GM23338 (cell line): ENCODE measurements at regions not wholly inside any gene's neighbourhood (a gene's known extent, or its start where the extent isn't known, plus 50 kb on each side); places are given as distances from the start of the nearest gene placed in this dataset.

Source experiments
- ATAC-seq: fragments of 200-7000 bp; cut with Tn5 transposase; 3 replicates; pipeline ENCODE4 v1.9.1; 2020
- DNase-seq: peaks from one replicate; pipeline ENCODE4 v3.0.0-alpha.2; 2015; ENCODE audit warnings: low spot score
- H2AFZ ChIP-seq: fragments of 200-600 bp; sonication (generic); 2 replicates; pipeline ENCODE4 v1.8.0; 2016; ENCODE audit warnings: antibody characterized with exemption, mild to moderate bottlenecking, moderate library complexity
- H3F3A ChIP-seq: fragments of 200-600 bp; sonication (generic); replicated peaks from 2 replicates; pipeline ENCODE4 v1.8.0; 2017; ENCODE audit warnings: antibody characterized with exemption, mixed run types, low read depth
- H3K27ac ChIP-seq: fragments of 200-600 bp; sonication (generic); 2 replicates; pipeline ENCODE4 v1.6.1; 2016; ENCODE audit warnings: low read depth
- H3K27me3 ChIP-seq: fragments of 200-600 bp; sonication (generic); 2 replicates; pipeline ENCODE4 v1.8.0; 2016; ENCODE audit warnings: mild to moderate bottlenecking, mixed run types, moderate library complexity; ENCODE audit not compliant: insufficient read depth
- H3K36me3 ChIP-seq: fragments of 200-600 bp; sonication (generic); 2 replicates; pipeline ENCODE4 v1.8.0; 2016; ENCODE audit warnings: mild to moderate bottlenecking; ENCODE audit not compliant: insufficient read depth
- H3K4me1 ChIP-seq: fragments of 200-600 bp; sonication (generic); 2 replicates; pipeline ENCODE4 v1.8.0; 2016; ENCODE audit warnings: mild to moderate bottlenecking, moderate library complexity; ENCODE audit not compliant: insufficient read depth
- H3K4me2 ChIP-seq: fragments of 200-600 bp; sonication (generic); 2 replicates; pipeline ENCODE4 v1.7.1; 2017; ENCODE audit warnings: mixed run types
- H3K4me3 ChIP-seq: fragments of 200-600 bp; sonication (generic); 2 replicates; pipeline ENCODE4 v1.6.1; 2016; ENCODE audit warnings: mixed run types
- H3K79me2 ChIP-seq: fragments of 200-600 bp; sonication (generic); replicated peaks from 2 replicates; pipeline ENCODE4 v1.8.0; 2017; ENCODE audit warnings: mild to moderate bottlenecking; ENCODE audit not compliant: insufficient read depth
- H3K9me2 ChIP-seq: fragments of 200-600 bp; sonication (generic); 2 replicates; pipeline ENCODE4 v1.8.0; 2017; ENCODE audit not compliant: insufficient read depth
- H4K20me1 ChIP-seq: fragments of 200-600 bp; sonication (generic); replicated peaks from 2 replicates; pipeline ENCODE4 v1.8.0; 2017; ENCODE audit warnings: mild to moderate bottlenecking; ENCODE audit not compliant: insufficient read depth
- H3K27ac Mint-ChIP-seq: 2 replicates; pipeline ENCODE4 v1.8.0; 2020; ENCODE audit warnings: inconsistent platforms, mild to moderate bottlenecking, moderate library complexity, mixed read lengths
- H3K27me3 Mint-ChIP-seq: 3 replicates; pipeline ENCODE4 v1.8.0; 2022; ENCODE audit warnings: low read depth, mild to moderate bottlenecking, moderate library complexity, mixed read lengths, inconsistent platforms; ENCODE audit not compliant: insufficient read depth, poor library complexity
- H3K36me3 Mint-ChIP-seq: 3 replicates; pipeline ENCODE4 v1.8.0; 2021; ENCODE audit warnings: low read depth, mild to moderate bottlenecking, inconsistent platforms, moderate library complexity, mixed read lengths
- H3K4me1 Mint-ChIP-seq: 3 replicates; pipeline ENCODE4 v1.8.0; 2020; ENCODE audit warnings: mild to moderate bottlenecking, inconsistent platforms, mixed read lengths
- H3K4me3 Mint-ChIP-seq: 3 replicates; pipeline ENCODE4 v1.8.0; 2021; ENCODE audit warnings: moderate library complexity, mild to moderate bottlenecking, inconsistent platforms, mixed read lengths
- H3K9me3 Mint-ChIP-seq: 3 replicates; pipeline ENCODE4 v1.8.0; 2020; ENCODE audit warnings: moderate library complexity, mild to moderate bottlenecking, inconsistent platforms, mixed read lengths
- CREB1 ChIP-seq: fragments of 250-450 bp; sonication (Bioruptor Pico); IDR thresholded peaks from 2 replicates; pipeline ENCODE4 v1.5.0; 2020; ENCODE audit warnings: low read depth, mild to moderate bottlenecking, moderate library complexity
- EZH2 ChIP-seq: fragments of 200-600 bp; sonication (generic); IDR thresholded peaks from one replicate; pipeline ENCODE4 v1.8.0; 2017; ENCODE audit warnings: antibody characterized with exemption, mild to moderate bottlenecking, low read depth; ENCODE audit not compliant: unreplicated experiment
- EZH2phosphoT487 ChIP-seq: fragments of 200-600 bp; sonication (generic); IDR thresholded peaks from one replicate; pipeline ENCODE4 v1.8.1; 2018; ENCODE audit warnings: antibody characterized with exemption; ENCODE audit not compliant: unreplicated experiment
- JUNB ChIP-seq: IDR thresholded peaks from one replicate; pipeline ENCODE4 v1.6.1; 2016; ENCODE audit warnings: antibody characterized with exemption; ENCODE audit not compliant: unreplicated experiment
- NANOG ChIP-seq: IDR thresholded peaks from 2 replicates; pipeline ENCODE4 v1.6.1; 2016; ENCODE audit warnings: antibody characterized with exemption, borderline replicate concordance
- POLR2AphosphoS5 ChIP-seq: IDR thresholded peaks from 2 replicates; pipeline ENCODE4 v1.6.1; 2016; ENCODE audit warnings: antibody characterized with exemption, low read depth
- STAT1 ChIP-seq: IDR thresholded peaks from one replicate; pipeline ENCODE4 v1.6.1; 2016; ENCODE audit warnings: antibody characterized with exemption; ENCODE audit not compliant: unreplicated experiment
- ZNF114 ChIP-seq: fragments of 250-450 bp; sonication (Bioruptor Pico); IDR thresholded peaks from 2 replicates; pipeline ENCODE4 v1.5.0; 2020; ENCODE audit warnings: mild to moderate bottlenecking, moderate library complexity
- ZNF331 ChIP-seq: fragments of 250-450 bp; sonication (Bioruptor Pico); IDR thresholded peaks from 2 replicates; pipeline ENCODE4 v1.5.0; 2020; ENCODE audit warnings: low read depth, mild to moderate bottlenecking, moderate library complexity
- TF ChIP-seq, protein P1 (sequence below): fragments of 250-450 bp; sonication (Bioruptor Pico); IDR thresholded peaks from 2 replicates; pipeline ENCODE4 v1.5.0; 2020; ENCODE audit warnings: mild to moderate bottlenecking, moderate library complexity
- TF ChIP-seq, protein P2 (sequence below): IDR thresholded peaks from 2 replicates; pipeline ENCODE4 v1.6.1; 2016; ENCODE audit warnings: antibody characterized with exemption
- TF ChIP-seq, protein P3 (sequence below): IDR thresholded peaks from one replicate; pipeline ENCODE4 v1.6.1; 2018; ENCODE audit warnings: antibody characterized with exemption; ENCODE audit not compliant: unreplicated experiment
- TF ChIP-seq, protein P4 (sequence below), 2 experiments: fragments of 200-600 bp in 1 of 2; sonication (generic) in 1 of 2; conservative IDR thresholded peaks; 2 replicates each; pipeline versions ENCODE4 v1.5.1 to v1.6.1; 2016 to 2017; ENCODE audit warnings: antibody characterized with exemption in 2 of 2, low read depth in 2 of 2, mild to moderate bottlenecking in 2 of 2, moderate library complexity in 1 of 2

DNA sequence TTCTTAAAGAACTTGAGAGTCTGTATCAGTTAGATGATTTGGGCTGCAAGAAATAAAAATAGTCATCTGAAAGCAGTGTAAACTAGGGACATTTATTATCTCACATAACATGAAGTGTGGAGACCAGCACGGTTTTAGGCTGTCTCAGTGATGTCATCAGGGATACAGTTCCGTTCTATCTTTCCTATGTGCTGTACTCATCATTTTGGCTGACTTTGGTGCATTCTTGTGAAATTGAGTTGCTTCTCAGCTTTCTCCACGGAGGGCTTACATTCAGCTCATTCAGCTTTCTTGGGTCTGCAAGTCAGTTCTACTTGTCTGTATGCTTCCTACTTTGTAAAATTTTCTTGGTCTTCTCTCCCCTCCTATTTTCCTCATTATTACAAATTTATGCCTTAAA, 51.8 kb upstream of the LIN7C start:
- Histone ChIP-seq H3K27ac (no peak overlapping the region), H3K4me3 (no peak overlapping the region), H3K4me2 (no peak overlapping the region), H3K4me1 (no peaks in the 10 kb centered on the region), H3F3A (no peaks in the 10 kb centered on the region), H3K36me3 (no peaks in the 10 kb centered on the region), H4K20me1 (no peaks in the 10 kb centered on the region), H3K27me3 (peaks cover 3% of the 10 kb centered on the region; the same call in 1 of the 2 replicates), H3K9me2 (peaks cover 20% of the 10 kb centered on the region), H2AFZ (no peak overlapping the region), H3K79me2 (no peaks in the 10 kb centered on the region)
- Mint-ChIP-seq H3K36me3 (no peaks in the 10 kb centered on the region), H3K4me1 (peaks cover 2% of the 10 kb centered on the region; the same call in 1 of the 3 replicates), H3K27me3 (peaks cover 3% of the 10 kb centered on the region), H3K27ac (no peak overlapping the region), H3K4me3 (no peak overlapping the region), H3K9me3 (no peaks in the 10 kb centered on the region)
- no peak for TF ChIP-seq JUNB
- no peak for TF ChIP-seq NANOG
- TF ChIP-seq, protein P1, sequence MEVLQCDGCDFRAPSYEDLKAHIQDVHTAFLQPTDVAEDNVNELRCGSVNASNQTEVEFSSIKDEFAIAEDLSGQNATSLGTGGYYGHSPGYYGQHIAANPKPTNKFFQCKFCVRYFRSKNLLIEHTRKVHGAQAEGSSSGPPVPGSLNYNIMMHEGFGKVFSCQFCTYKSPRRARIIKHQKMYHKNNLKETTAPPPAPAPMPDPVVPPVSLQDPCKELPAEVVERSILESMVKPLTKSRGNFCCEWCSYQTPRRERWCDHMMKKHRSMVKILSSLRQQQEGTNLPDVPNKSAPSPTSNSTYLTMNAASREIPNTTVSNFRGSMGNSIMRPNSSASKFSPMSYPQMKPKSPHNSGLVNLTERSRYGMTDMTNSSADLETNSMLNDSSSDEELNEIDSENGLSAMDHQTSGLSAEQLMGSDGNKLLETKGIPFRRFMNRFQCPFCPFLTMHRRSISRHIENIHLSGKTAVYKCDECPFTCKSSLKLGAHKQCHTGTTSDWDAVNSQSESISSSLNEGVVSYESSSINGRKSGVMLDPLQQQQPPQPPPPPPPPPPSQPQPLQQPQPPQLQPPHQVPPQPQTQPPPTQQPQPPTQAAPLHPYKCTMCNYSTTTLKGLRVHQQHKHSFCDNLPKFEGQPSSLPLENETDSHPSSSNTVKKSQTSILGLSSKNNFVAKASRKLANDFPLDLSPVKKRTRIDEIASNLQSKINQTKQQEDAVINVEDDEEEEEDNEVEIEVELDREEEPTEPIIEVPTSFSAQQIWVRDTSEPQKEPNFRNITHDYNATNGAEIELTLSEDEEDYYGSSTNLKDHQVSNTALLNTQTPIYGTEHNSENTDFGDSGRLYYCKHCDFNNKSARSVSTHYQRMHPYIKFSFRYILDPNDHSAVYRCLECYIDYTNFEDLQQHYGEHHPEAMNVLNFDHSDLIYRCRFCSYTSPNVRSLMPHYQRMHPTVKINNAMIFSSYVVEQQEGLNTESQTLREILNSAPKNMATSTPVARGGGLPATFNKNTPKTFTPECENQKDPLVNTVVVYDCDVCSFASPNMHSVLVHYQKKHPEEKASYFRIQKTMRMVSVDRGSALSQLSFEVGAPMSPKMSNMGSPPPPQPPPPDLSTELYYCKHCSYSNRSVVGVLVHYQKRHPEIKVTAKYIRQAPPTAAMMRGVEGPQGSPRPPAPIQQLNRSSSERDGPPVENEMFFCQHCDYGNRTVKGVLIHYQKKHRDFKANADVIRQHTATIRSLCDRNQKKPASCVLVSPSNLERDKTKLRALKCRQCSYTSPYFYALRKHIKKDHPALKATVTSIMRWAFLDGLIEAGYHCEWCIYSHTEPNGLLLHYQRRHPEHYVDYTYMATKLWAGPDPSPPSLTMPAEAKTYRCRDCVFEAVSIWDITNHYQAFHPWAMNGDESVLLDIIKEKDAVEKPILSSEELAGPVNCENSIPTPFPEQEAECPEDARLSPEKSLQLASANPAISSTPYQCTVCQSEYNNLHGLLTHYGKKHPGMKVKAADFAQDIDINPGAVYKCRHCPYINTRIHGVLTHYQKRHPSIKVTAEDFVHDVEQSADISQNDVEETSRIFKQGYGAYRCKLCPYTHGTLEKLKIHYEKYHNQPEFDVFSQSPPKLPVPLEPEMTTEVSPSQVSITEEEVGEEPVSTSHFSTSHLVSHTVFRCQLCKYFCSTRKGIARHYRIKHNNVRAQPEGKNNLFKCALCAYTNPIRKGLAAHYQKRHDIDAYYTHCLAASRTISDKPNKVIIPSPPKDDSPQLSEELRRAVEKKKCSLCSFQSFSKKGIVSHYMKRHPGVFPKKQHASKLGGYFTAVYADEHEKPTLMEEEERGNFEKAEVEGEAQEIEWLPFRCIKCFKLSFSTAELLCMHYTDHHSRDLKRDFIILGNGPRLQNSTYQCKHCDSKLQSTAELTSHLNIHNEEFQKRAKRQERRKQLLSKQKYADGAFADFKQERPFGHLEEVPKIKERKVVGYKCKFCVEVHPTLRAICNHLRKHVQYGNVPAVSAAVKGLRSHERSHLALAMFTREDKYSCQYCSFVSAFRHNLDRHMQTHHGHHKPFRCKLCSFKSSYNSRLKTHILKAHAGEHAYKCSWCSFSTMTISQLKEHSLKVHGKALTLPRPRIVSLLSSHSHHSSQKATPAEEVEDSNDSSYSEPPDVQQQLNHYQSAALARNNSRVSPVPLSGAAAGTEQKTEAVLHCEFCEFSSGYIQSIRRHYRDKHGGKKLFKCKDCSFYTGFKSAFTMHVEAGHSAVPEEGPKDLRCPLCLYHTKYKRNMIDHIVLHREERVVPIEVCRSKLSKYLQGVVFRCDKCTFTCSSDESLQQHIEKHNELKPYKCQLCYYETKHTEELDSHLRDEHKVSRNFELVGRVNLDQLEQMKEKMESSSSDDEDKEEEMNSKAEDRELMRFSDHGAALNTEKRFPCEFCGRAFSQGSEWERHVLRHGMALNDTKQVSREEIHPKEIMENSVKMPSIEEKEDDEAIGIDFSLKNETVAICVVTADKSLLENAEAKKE (CRISPR knock-in tag): no peak
- TF ChIP-seq, protein P2, sequence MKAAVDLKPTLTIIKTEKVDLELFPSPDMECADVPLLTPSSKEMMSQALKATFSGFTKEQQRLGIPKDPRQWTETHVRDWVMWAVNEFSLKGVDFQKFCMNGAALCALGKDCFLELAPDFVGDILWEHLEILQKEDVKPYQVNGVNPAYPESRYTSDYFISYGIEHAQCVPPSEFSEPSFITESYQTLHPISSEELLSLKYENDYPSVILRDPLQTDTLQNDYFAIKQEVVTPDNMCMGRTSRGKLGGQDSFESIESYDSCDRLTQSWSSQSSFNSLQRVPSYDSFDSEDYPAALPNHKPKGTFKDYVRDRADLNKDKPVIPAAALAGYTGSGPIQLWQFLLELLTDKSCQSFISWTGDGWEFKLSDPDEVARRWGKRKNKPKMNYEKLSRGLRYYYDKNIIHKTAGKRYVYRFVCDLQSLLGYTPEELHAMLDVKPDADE: no peak
- no peak for TF ChIP-seq ZNF331
- TF ChIP-seq, protein P3, sequence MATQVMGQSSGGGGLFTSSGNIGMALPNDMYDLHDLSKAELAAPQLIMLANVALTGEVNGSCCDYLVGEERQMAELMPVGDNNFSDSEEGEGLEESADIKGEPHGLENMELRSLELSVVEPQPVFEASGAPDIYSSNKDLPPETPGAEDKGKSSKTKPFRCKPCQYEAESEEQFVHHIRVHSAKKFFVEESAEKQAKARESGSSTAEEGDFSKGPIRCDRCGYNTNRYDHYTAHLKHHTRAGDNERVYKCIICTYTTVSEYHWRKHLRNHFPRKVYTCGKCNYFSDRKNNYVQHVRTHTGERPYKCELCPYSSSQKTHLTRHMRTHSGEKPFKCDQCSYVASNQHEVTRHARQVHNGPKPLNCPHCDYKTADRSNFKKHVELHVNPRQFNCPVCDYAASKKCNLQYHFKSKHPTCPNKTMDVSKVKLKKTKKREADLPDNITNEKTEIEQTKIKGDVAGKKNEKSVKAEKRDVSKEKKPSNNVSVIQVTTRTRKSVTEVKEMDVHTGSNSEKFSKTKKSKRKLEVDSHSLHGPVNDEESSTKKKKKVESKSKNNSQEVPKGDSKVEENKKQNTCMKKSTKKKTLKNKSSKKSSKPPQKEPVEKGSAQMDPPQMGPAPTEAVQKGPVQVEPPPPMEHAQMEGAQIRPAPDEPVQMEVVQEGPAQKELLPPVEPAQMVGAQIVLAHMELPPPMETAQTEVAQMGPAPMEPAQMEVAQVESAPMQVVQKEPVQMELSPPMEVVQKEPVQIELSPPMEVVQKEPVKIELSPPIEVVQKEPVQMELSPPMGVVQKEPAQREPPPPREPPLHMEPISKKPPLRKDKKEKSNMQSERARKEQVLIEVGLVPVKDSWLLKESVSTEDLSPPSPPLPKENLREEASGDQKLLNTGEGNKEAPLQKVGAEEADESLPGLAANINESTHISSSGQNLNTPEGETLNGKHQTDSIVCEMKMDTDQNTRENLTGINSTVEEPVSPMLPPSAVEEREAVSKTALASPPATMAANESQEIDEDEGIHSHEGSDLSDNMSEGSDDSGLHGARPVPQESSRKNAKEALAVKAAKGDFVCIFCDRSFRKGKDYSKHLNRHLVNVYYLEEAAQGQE: no peak
- no peak for TF ChIP-seq ZNF114 (CRISPR knock-in tag)
- no peak for TF ChIP-seq EZH2phosphoT487
- no peak for TF ChIP-seq CREB1 (CRISPR knock-in tag)
- TF ChIP-seq EZH2: no peak
- no peak for TF ChIP-seq STAT1
- TF ChIP-seq, protein P4, sequence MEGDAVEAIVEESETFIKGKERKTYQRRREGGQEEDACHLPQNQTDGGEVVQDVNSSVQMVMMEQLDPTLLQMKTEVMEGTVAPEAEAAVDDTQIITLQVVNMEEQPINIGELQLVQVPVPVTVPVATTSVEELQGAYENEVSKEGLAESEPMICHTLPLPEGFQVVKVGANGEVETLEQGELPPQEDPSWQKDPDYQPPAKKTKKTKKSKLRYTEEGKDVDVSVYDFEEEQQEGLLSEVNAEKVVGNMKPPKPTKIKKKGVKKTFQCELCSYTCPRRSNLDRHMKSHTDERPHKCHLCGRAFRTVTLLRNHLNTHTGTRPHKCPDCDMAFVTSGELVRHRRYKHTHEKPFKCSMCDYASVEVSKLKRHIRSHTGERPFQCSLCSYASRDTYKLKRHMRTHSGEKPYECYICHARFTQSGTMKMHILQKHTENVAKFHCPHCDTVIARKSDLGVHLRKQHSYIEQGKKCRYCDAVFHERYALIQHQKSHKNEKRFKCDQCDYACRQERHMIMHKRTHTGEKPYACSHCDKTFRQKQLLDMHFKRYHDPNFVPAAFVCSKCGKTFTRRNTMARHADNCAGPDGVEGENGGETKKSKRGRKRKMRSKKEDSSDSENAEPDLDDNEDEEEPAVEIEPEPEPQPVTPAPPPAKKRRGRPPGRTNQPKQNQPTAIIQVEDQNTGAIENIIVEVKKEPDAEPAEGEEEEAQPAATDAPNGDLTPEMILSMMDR (conservative IDR thresholded peaks at IDR 0.05; ENCODE audit: low read depth in 2 of 2): no peak
- TF ChIP-seq POLR2AphosphoS5: no peak
- no peak for ATAC-seq
- DNase-seq: no peak
